Muscle of arm (tissue), 1 donor: ENCODE measurements at regions not wholly inside any gene's neighbourhood (a gene's known extent, or its start where the extent isn't known, plus 50 kb on each side); places are given as distances from the start of the nearest gene placed in this dataset.

ENCODE experiments used
- DNase-seq: peaks from one replicate; pipeline ENCODE4 v3.0.0-alpha.2; 2013

- no peak for DNase-seq
Observed at GRCh38 chr1:29875557-29876028, 639.3 kb downstream of the PTPRU start.

DNA sequence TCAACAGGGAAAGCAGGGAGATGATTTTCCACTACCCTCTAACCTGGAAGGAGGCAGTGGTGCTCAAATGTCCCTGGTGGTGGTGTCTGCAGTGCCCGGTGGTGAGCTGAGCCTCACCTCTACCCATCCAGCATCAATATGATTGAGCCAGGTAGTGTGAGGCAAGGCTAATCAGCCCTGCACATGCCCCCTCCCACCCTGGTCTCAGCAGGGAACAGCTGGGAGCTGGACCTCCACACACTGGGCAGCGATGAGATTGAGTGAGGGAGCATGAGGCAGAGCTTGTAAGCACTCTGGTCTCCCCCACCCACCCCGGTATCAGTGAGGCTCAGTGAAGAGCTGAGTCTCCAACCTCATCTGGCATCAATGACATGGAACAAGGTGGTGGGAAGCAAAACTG, 634.3 kb downstream of the PTPRU start:
- DNase-seq: no peak

DNA sequence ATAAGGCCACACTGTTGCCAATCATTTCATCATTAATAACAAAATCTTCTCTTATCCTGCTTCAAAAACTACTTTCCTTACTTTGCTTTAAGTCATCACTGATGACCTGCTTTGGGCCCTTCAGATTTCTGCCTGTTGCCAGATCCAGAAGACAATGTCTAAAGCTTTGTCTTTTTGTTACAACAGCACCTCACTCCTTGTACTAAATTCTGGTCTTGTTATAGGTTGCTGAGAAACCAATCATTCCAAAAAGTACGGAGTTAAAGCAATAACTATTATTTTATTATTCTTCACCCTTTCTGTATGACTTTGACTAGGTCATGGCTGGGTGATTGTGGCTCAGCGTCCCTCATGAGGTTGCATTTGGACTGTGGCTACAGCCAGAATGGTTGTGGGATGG, 633.5 kb downstream of the PTPRU start:
- no peak for DNase-seq

DNA sequence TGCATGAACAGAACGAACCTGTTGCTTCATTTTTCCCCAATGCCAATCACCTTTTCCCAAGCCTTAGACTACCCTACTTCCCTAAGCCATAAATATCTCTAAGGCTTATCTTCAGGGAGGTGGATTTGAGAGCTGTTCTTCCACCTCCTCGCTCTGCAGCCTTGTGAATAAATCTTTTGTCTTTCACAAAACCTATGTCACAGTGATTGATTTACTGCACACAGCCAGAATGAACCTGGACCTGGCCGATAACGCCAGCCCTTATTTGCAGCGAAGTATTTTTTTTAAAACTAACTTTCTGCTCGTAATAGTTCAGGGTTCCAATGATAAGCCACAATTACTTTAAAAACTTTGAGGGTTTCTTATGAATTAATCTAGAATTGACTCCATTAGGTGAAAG, 632.6 kb downstream of the PTPRU start:
- no peak for DNase-seq

DNA sequence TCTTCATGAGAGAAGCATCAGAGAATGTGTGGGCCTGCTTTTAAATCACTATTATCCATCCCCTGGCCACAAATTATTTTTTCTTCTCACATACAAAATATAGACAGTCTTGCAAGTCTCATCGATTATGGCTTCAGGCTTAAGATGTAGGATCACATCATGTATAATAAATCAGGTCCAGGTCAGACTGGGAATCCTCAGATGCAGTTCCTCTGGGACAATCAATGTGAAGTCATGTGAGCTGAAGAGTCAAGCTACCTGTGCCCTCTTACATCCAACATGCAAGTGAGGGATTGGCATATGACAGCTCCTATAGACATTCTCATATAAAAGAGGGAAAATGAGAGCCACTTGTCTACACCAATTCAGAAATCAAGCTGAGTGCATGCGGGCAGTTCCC, 631.8 kb downstream of the PTPRU start:
- DNase-seq: no peak

- DNase-seq: no peak
Observed at GRCh38 chr1:29865051-29865450, 628.7 kb downstream of the PTPRU start.

DNA sequence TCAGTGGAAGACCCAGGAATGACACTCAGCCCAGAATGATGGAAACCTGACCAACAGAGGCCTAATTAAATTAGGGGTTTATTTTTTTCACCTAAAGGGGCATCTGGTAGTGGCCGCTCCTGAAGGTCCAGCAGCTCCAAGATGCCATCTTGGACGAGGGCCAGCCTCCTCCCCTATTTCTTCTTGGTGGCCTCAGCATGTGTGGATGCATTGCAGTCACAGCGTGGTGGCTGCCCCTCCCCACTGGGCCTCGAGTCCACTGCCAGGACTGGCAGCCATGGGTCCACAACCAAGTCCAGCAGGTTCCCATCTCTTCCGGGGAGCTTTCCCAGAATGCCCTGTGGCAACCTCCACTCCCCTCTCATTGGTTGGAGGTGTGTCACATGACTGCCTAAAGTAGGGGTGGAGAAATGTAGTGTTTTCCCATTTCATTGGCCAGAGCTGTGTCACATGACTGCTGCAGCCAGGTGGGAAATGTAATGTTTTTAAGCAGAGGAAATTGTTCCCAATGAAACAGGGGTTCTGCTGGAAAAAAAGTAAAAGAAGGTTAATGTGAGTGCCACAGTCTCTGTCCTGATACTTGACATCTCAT, 628.2 kb downstream of the PTPRU start:
- no peak for DNase-seq

GRCh38 chr1:29861922-29862321, 625.6 kb downstream of the PTPRU start:
- no peak for DNase-seq

DNA sequence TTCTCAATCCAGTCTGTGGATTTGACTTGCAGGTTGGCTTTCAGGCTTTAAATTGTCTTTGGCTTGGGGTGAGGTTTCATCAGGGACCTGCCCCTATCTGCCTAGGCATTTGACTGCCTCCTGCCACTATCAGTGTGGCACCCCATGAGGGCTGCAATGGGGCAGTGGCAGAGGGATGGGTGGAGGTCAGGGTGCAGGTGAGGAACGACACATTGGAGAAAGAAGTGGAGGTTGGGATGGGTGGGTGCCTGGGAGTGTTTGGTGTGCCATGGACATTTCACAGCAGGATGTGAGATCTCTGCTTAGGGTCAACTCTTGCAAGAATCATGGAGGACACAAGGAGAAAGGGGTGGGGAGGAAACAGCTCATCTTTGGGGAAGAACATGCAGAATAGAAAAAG, 625.1 kb downstream of the PTPRU start:
- DNase-seq: no peak

GRCh38 chr1:29860681-29861080, 624.4 kb downstream of the PTPRU start:
- no peak for DNase-seq

DNA sequence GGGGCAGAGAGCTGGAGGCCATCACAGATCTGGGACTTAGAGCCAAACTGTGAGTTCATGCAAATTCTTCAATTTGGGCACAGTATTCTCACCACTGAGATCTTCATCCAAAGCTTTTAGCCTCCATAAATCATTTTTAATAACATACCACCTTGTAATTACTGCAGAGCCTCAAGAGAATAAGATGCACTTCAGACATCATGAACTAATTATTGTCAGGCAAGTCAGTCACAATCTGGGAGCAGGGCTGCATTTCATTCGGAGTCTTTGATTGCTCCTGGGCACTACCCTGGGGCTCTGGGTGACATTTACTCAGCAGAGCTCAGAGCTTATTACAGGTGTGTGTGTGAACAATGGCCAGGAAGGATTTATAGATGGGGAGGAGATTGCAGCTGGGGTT, 623.7 kb downstream of the PTPRU start:
- DNase-seq: no peak

- no peak for DNase-seq
Observed at GRCh38 chr1:29859126-29859525, 622.8 kb downstream of the PTPRU start.

DNA sequence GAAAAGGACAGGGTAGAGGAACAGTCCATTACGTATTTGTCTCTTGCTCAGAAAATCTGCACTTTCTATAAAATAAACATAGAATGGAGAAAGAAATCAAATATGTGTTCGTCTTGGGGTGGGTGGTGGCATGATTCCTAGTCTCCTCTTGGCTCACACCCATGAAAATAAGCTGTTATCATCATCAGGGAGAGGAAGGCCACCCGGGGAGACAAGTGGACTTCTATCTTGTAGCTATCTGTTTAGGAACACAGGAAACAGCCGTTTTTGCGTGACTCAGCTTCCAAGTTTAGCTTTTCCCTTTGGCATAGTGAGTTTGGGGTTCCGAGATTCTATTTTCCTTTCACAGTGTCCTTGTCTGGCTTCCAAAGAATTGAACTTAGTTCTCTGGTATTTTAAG, 622.3 kb downstream of the PTPRU start:
- DNase-seq: no peak

- DNase-seq: no peak
Observed at GRCh38 chr1:29856340-29857114, 620.2 kb downstream of the PTPRU start.

GRCh38 chr1:29855561-29856160, 619.3 kb downstream of the PTPRU start:
- no peak for DNase-seq

DNA sequence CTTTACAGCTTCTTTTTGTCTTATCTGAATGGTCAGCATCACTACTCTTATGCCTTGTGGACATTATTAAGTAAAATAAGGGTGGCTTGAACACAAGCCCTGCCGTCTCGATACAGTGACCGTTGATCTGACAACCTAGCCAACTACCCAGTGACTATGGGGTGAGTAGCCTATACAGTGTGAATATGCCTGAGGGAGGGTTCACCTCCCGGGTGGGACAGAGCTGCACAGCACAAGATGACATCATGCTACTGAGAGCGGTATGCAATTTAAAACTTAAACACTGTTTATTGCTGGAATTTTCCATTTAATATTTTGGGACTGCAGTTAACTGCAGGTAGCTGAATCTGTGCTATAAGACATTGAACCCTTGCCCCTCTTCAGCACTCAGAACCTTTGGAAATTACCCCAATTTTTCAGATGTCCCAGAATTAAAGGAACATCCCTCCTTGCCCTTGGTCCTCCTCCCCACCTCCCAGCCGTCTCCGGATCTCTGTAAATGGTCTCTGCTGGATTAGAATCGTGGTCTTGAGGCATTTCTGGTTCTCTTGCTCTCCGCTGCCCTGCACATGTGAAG, 618.5 kb downstream of the PTPRU start:
- DNase-seq: no peak

DNA sequence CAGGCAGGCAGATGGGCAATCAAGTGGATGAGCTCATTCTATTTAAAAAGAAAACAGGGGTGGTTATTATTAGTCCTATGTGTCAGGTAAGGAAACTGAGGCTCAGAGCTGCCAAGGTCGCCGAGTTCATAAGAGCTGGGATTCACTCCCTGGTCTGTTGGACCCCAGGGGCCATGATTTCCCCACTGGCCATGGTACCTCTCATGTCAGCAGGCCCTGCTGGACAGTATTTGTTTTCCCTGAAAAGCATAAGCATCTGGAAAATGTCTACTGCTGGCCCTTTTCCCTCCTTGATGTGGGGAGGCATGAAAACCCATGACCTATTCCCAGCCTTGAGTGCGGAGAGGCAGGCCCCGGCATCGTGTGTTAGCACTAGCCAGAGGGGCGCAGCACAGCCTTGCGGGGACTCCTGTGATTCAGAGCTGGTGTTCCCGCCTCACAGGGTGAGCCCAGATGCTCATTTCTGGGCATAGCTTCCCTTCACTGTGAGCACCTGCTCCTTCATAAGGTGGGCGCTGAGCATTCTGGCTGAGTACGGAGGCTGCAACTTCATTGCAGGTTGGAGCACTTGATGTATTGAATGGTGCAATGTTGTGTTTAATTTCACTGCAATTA, 617.5 kb downstream of the PTPRU start:
- no peak for DNase-seq

DNA sequence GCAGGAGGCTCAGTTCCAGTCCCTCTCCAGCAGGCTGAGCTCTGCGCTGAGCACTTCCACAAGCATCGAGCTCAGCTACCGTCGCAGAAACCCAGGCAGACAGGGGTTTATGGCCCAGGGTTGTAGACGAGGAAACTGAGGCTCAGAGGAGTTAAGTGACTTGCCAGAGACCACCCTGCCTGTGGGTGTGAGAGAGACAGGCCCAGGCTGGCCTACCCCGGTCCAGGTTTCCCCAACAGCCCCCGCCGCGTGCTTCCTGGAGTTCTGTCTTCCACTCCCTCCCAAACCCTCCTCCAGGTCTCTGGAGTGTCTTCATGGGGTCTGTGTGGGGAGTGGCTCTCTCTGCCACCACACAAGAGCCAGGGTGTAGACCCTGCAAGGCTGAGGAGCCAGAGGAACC, 615.9 kb downstream of the PTPRU start:
- no peak for DNase-seq

- no peak for DNase-seq
Observed at GRCh38 chr1:29851691-29852090, 615.4 kb downstream of the PTPRU start.

GRCh38 chr1:29849991-29850757, 613.9 kb downstream of the PTPRU start:
- DNase-seq: no peak

- no peak for DNase-seq
Observed at GRCh38 chr1:29849038-29849750, 612.9 kb downstream of the PTPRU start.
